ENCODE measurements at regions not wholly inside any gene's neighbourhood (a gene's known extent, or its start where the extent isn't known, plus 50 kb on each side); places are given as distances from the start of the nearest gene placed in this dataset.

- H3K27ac ChIP-seq (ENCODE audit: insufficient read depth, low read depth, low read length): no peak overlapping the region
- H3K4me2 ChIP-seq (ENCODE audit: insufficient read depth, low read length): no peak overlapping the region
- H3K36me3 ChIP-seq (ENCODE audit: control insufficient read depth in 2 of 2, extremely low read depth in 1 of 2, insufficient read depth in 2 of 2, low read length in 2 of 2): no peaks in the 10 kb centered on the region
- no peaks in the 10 kb centered on the region for H4K20me1 ChIP-seq (replicated peaks; ENCODE audit: control insufficient read depth, extremely low read depth, insufficient read depth, low read length)
- H3K4me3 ChIP-seq (replicated peaks in 1 of 3; ENCODE audit: insufficient read depth in 1 of 3, low read depth in 1 of 3, low read length in 3 of 3): no peak overlapping the region
- H3K27me3 ChIP-seq (ENCODE audit: control insufficient read depth in 2 of 2, insufficient read depth in 2 of 2, low read length in 2 of 2): peaks cover 0 to 3% of the 10 kb centered on the region in 2 experiments
- DNase-seq (ENCODE audit: low read depth, low spot score) (no peak), FAIRE-seq (no peak)
- intact Hi-C loops (cut with micrococcal nuclease) (loop anchor here (5.0 kb wide), 1 partner anchor 737 kb away; the partner anchor contains the start of gene INHBB), dilution Hi-C loops (cut with MboI; ENCODE audit: extremely low pct_ligation_motif_present, low sequenced_read_pairs) (no loop called here)
- no peak overlapping the region for H2AFZ ChIP-seq (ENCODE audit: low read depth, low read length)
- BruUV-seq (replicated peaks): no TSS peak
- H3K79me2 ChIP-seq (ENCODE audit: control insufficient read depth, insufficient read depth, low read length): no peaks in the 10 kb centered on the region
- no peaks in the 10 kb centered on the region for H3K9me1 ChIP-seq (replicated peaks; ENCODE audit: control insufficient read depth, extremely low read depth, insufficient read depth, low read length)
- no peak overlapping the region for H3K9ac ChIP-seq (replicated peaks; ENCODE audit: extremely low read depth, insufficient read depth, low read length)
- no peaks in the 10 kb centered on the region for H3K4me1 ChIP-seq (ENCODE audit: control insufficient read depth, extremely low read depth, insufficient read depth, low read length)
- ChIA-PET CTCF (interaction anchor here (0.5 to 13.7 kb wide), 6 partner anchors 9 to 394 kb away, joined by 3 to 251 read pairs (median 10); no protein-coding TSS in a partner anchor), POLR2A (no interaction called here)
- TF ChIP-seq POLR2A (IDR thresholded peaks at IDR 0.05; ENCODE audit: low read depth, low read length) (no peak), MAX (IDR thresholded peaks at IDR 0.05; ENCODE audit: insufficient read depth, insufficient read length) (no peak)
- H3K9me3 ChIP-seq (replicated peaks; ENCODE audit: control insufficient read depth, insufficient read depth, low read length): no peaks in the 10 kb centered on the region
Measured at GRCh38 chr2:121084130-121084680, 200.8 kb downstream of the TFCP2L1 start.

GRCh38 chr2:121085801-121086200 lies 199.2 kb downstream of the TFCP2L1 start:
- CTCF ChIA-PET: interaction anchor here (0.7 to 13.7 kb wide), 9 partner anchors 8 to 909 kb away, joined by 3 to 251 read pairs (median 4); no protein-coding TSS in a partner anchor
- POLR2A ChIA-PET: no interaction called here

More at GRCh38 chr2:121085801-121086200, 199.2 kb downstream of the TFCP2L1 start:
- Histone ChIP-seq H3K36me3 (ENCODE audit: control insufficient read depth in 2 of 2, extremely low read depth in 1 of 2, insufficient read depth in 2 of 2, low read length in 2 of 2) (no peaks in the 10 kb centered on the region), H3K9ac (replicated peaks; ENCODE audit: extremely low read depth, insufficient read depth, low read length) (no peak overlapping the region), H3K9me1 (replicated peaks; ENCODE audit: control insufficient read depth, extremely low read depth, insufficient read depth, low read length) (no peaks in the 10 kb centered on the region), H3K79me2 (ENCODE audit: control insufficient read depth, insufficient read depth, low read length) (no peaks in the 10 kb centered on the region), H3K27ac (ENCODE audit: insufficient read depth, low read depth, low read length) (no peak overlapping the region), H3K4me2 (ENCODE audit: insufficient read depth, low read length) (no peak overlapping the region), H3K9me3 (replicated peaks; ENCODE audit: control insufficient read depth, insufficient read depth, low read length) (no peaks in the 10 kb centered on the region), H3K4me3 (replicated peaks in 1 of 3; ENCODE audit: insufficient read depth in 1 of 3, low read depth in 1 of 3, low read length in 3 of 3) (no peak overlapping the region), H4K20me1 (replicated peaks; ENCODE audit: control insufficient read depth, extremely low read depth, insufficient read depth, low read length) (no peaks in the 10 kb centered on the region), H2AFZ (ENCODE audit: low read depth, low read length) (no peak overlapping the region), H3K27me3 (ENCODE audit: control insufficient read depth in 2 of 2, insufficient read depth in 2 of 2, low read length in 2 of 2) (peaks cover 0 to 3% of the 10 kb centered on the region in 2 experiments), H3K4me1 (ENCODE audit: control insufficient read depth, extremely low read depth, insufficient read depth, low read length) (no peaks in the 10 kb centered on the region)
- no peak for FAIRE-seq
- intact Hi-C loops (cut with micrococcal nuclease): no loop called here
- dilution Hi-C loops (cut with MboI; ENCODE audit: extremely low pct_ligation_motif_present, low sequenced_read_pairs): no loop called here
- TF ChIP-seq POLR2A (IDR thresholded peaks at IDR 0.05; ENCODE audit: low read depth, low read length) (no peak), POLR2AphosphoS5 (IDR thresholded peaks at IDR 0.05; ENCODE audit: insufficient read depth, low read depth, low read length) (no peak), GATA2 (IDR thresholded peaks at IDR 0.05; ENCODE audit: insufficient read depth, insufficient read length, low read depth, low read length) (no peak), JUN (IDR thresholded peaks at IDR 0.05; ENCODE audit: borderline replicate concordance, insufficient read depth, insufficient read length, low read depth) (no peak), FOS (IDR thresholded peaks at IDR 0.05; ENCODE audit: borderline replicate concordance, insufficient read depth, low read length) (no peak), MYC (IDR thresholded peaks at IDR 0.05; ENCODE audit: low read depth, low read length) (no peak), CTCF (IDR thresholded peaks at IDR 0.05; ENCODE audit: extremely low read depth in 1 of 2, insufficient read depth in 1 of 2, low read depth in 1 of 2, low read length in 2 of 2) (no peak), EZH2 (IDR thresholded peaks at IDR 0.05; ENCODE audit: borderline replicate concordance, low read depth, low read length, severe bottlenecking) (no peak), MAX (IDR thresholded peaks at IDR 0.05; ENCODE audit: insufficient read depth, insufficient read length) (no peak)
- no TSS peak for BruUV-seq (replicated peaks)
- DNase-seq (ENCODE audit: low read depth, low spot score): no peak
